Activated B cell treated with CpG ODN at 0.5 μM for 24 hours (primary cell): ENCODE measurements at regions not wholly inside any gene's neighbourhood (a gene's known extent, or its start where the extent isn't known, plus 50 kb on each side); places are given as distances from the start of the nearest gene placed in this dataset.
"Not testable (repeated sequence)": the region's sequence is repeated elsewhere in the genome, so short reads cannot be mapped to it uniquely, and the experiment has no call there.

Experiments used
- ATAC-seq: fragments of 200-7000 bp; cut with Tn5 transposase; one replicate; pipeline ENCODE4 v1.10.0; 2021; ENCODE audit warnings: low read depth, mild to moderate bottlenecking, moderate library complexity
- CTCF ChIA-PET: fragments of 350-600 bp; sonication (Branson Sonifier 250); formaldehyde crosslinking; loops from one replicate; lab custom pipeline; 2021; ENCODE audit warnings: antibody characterized with exemption; lab: Charles Lee
- POLR2A ChIA-PET: fragments of 350-600 bp; sonication (Branson Sonifier 250); formaldehyde crosslinking; loops from one replicate; lab custom pipeline; 2021; ENCODE audit warnings: antibody characterized with exemption; lab: Charles Lee
- DNase-seq: peaks from one replicate; pipeline ENCODE4 v3.0.0; 2022
- H3K27ac Mint-ChIP-seq: one replicate; pipeline ENCODE4 v1.8.0; 2020; ENCODE audit warnings: mixed read lengths
- H3K27me3 Mint-ChIP-seq: one replicate; pipeline ENCODE4 v1.8.0; 2021; ENCODE audit warnings: mixed read lengths
- H3K36me3 Mint-ChIP-seq: one replicate; pipeline ENCODE4 v1.8.0; 2021; ENCODE audit warnings: low read depth, mixed read lengths
- H3K4me1 Mint-ChIP-seq: one replicate; pipeline ENCODE4 v1.8.0; 2021; ENCODE audit warnings: mixed read lengths
- H3K4me3 Mint-ChIP-seq: one replicate; pipeline ENCODE4 v1.8.0; 2020; ENCODE audit warnings: mild to moderate bottlenecking, mixed read lengths
- H3K9me3 Mint-ChIP-seq: one replicate; pipeline ENCODE4 v1.8.0; 2020; ENCODE audit warnings: mixed read lengths
- CTCF ChIP-seq: fragments of 200-600 bp; IDR thresholded peaks from one replicate; pipeline ENCODE4 v1.8.0; 2022; ENCODE audit warnings: antibody characterized with exemption, mild to moderate bottlenecking
- intact Hi-C: fragments of 100-400 bp; cut with micrococcal nuclease; formaldehyde crosslinking; loops from one replicate; pipeline ENCODE4 v1.15.1; 2024

GRCh38 chr3:161690299-161690620 is 193.7 kb downstream of the OTOL1 start:
- no peak for ATAC-seq
- POLR2A ChIA-PET, result no interaction called here
- TF ChIP-seq CTCF, result no peak
- Mint-ChIP-seq H3K27ac (no peak overlapping the region), H3K36me3 (no peaks in the 10 kb centered on the region), H3K4me3 (no peak overlapping the region), H3K9me3 (peaks cover 2% of the 10 kb centered on the region), H3K27me3 (no peaks in the 10 kb centered on the region), H3K4me1 (no peaks in the 10 kb centered on the region)
- CTCF ChIA-PET, result no interaction called here
- DNase-seq, result no peak
- intact Hi-C loops, result no loop called here

- ChIA-PET POLR2A (no interaction called here), CTCF (no interaction called here)
- no peaks in the 10 kb centered on the region for H3K27me3 Mint-ChIP-seq
- intact Hi-C loops, result no loop called here
- H3K9me3 Mint-ChIP-seq, result peaks cover 2% of the 10 kb centered on the region
- no peak overlapping the region for H3K27ac Mint-ChIP-seq
- no peaks in the 10 kb centered on the region for H3K4me1 Mint-ChIP-seq
- ATAC-seq, result no peak
- H3K36me3 Mint-ChIP-seq, result no peaks in the 10 kb centered on the region
- no peak overlapping the region for H3K4me3 Mint-ChIP-seq
- TF ChIP-seq CTCF, result no peak
- no peak for DNase-seq
Observed at GRCh38 chr3:161691677-161692076, 195.1 kb downstream of the OTOL1 start.

- CTCF ChIA-PET, result no interaction called here
- intact Hi-C loops, result no loop called here
- no peak for TF ChIP-seq CTCF
- Mint-ChIP-seq H3K4me3 (no peak overlapping the region), H3K4me1 (no peaks in the 10 kb centered on the region), H3K9me3 (no peaks in the 10 kb centered on the region), H3K36me3 (no peaks in the 10 kb centered on the region), H3K27ac (no peak overlapping the region), H3K27me3 (no peaks in the 10 kb centered on the region)
- POLR2A ChIA-PET, result no interaction called here
- DNase-seq (no peak), ATAC-seq (no peak)
Observed at GRCh38 chr3:161694682-161695564, 198.3 kb downstream of the OTOL1 start.

- DNase-seq (no peak), ATAC-seq (no peak)
- Mint-ChIP-seq H3K36me3 (no peaks in the 10 kb centered on the region), H3K27me3 (no peaks in the 10 kb centered on the region), H3K4me3 (no peak overlapping the region), H3K4me1 (no peaks in the 10 kb centered on the region), H3K9me3 (no peaks in the 10 kb centered on the region), H3K27ac (no peak overlapping the region)
- CTCF ChIA-PET, result no interaction called here
- POLR2A ChIA-PET, result no interaction called here
- intact Hi-C loops, result no loop called here
- no peak for TF ChIP-seq CTCF
Observed at GRCh38 chr3:161695811-161696210, 199.2 kb downstream of the OTOL1 start.

- Mint-ChIP-seq H3K4me3 (no peak overlapping the region), H3K9me3 (no peaks in the 10 kb centered on the region), H3K27me3 (no peaks in the 10 kb centered on the region), H3K27ac (no peak overlapping the region), H3K36me3 (no peaks in the 10 kb centered on the region), H3K4me1 (no peaks in the 10 kb centered on the region)
- no peak for TF ChIP-seq CTCF
- ChIA-PET CTCF (no interaction called here), POLR2A (no interaction called here)
- ATAC-seq, result no peak
- intact Hi-C loops, result no loop called here
- DNase-seq, result no peak
Observed at GRCh38 chr3:161700998-161701397, 204.4 kb downstream of the OTOL1 start.

GRCh38 chr3:161707253-161707652 is 210.6 kb downstream of the OTOL1 start:
- ATAC-seq, H3K27ac Mint-ChIP-seq, H3K4me1 Mint-ChIP-seq, DNase-seq, intact Hi-C loops, POLR2A ChIA-PET, H3K9me3 Mint-ChIP-seq, H3K36me3 Mint-ChIP-seq, H3K4me3 Mint-ChIP-seq, H3K27me3 Mint-ChIP-seq, CTCF ChIA-PET: not testable (repeated sequence)
